PC-9 (cell line): ENCODE measurements at regions not wholly inside any gene's neighbourhood (a gene's known extent, or its start where the extent isn't known, plus 50 kb on each side); places are given as distances from the start of the nearest gene placed in this dataset.

ENCODE experiments used
- CTCF ChIP-seq: fragments of 200-600 bp; sonication (generic); conservative IDR thresholded peaks from 2 replicates; pipeline ENCODE4 v1.6.1; 2017; ENCODE audit warnings: mixed run types, antibody characterized with exemption, mild to moderate bottlenecking, moderate library complexity
- EZH2 ChIP-seq: fragments of 200-600 bp; sonication (generic); IDR thresholded peaks from 2 replicates; pipeline ENCODE4 v1.8.0; 2017; ENCODE audit warnings: antibody characterized with exemption, low read depth

GRCh38 chr3:157752554-157752953, 249.3 kb upstream of the VEPH1 start:
- TF ChIP-seq CTCF (no peak), EZH2 (no peak)
